ENCODE measurements at regions not wholly inside any gene's neighbourhood (a gene's known extent, or its start where the extent isn't known, plus 50 kb on each side); places are given as distances from the start of the nearest gene placed in this dataset.

DNA sequence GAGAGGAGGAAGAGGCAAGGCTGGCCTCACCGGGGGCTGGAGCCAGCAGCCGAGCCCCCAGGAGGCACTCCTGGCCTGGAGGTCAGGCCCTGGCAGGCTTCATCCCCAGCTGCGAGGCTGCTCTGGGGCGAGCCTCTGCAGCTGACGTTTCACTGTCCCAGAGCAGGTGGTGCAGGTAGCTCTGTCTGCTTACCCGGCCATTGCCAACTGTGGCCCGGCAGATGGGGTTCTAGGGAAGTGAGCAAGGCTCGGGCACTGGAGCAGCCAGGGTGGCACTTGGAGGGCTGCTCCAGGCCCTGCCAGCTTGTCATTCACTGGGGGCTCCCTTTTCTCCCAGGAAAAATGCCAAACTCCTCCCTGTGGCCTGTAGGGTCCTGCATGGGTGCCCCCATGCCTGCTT is 118.7 kb upstream of the ANO1 start:
- H3K36me3 ChIP-seq (ENCODE audit: control insufficient read depth in 1 of 2, insufficient read depth in 2 of 2, low read length in 2 of 2): no peaks in the 10 kb centered on the region
- H3K27me3 ChIP-seq (ENCODE audit: insufficient read depth, low read length): no peaks in the 10 kb centered on the region
- no peaks in the 10 kb centered on the region for H3K9me2 ChIP-seq (ENCODE audit: insufficient read depth)
- DNase-seq (ENCODE audit: low read depth, low spot score) (no peak), ATAC-seq (no peak)
- H3K27ac ChIP-seq (ENCODE audit: low read depth, low read length): no peak overlapping the region
- H3K79me2 ChIP-seq (ENCODE audit: insufficient read depth, low read length): no peaks in the 10 kb centered on the region
- no TSS peak for BruUV-seq (replicated peaks)
- no peak overlapping the region for H3K4me2 ChIP-seq (ENCODE audit: low read length)
- no peak for TF ChIP-seq EGR1 (IDR thresholded peaks at IDR 0.05; ENCODE audit: low read depth)
- no peak for TF ChIP-seq EZH2phosphoT487 (IDR thresholded peaks at IDR 0.05; ENCODE audit: borderline replicate concordance)
- no peak for TF ChIP-seq JUND (IDR thresholded peaks at IDR 0.05)
- TF ChIP-seq ZFX (IDR thresholded peaks at IDR 0.05): no peak
- TF ChIP-seq, protein P1, sequence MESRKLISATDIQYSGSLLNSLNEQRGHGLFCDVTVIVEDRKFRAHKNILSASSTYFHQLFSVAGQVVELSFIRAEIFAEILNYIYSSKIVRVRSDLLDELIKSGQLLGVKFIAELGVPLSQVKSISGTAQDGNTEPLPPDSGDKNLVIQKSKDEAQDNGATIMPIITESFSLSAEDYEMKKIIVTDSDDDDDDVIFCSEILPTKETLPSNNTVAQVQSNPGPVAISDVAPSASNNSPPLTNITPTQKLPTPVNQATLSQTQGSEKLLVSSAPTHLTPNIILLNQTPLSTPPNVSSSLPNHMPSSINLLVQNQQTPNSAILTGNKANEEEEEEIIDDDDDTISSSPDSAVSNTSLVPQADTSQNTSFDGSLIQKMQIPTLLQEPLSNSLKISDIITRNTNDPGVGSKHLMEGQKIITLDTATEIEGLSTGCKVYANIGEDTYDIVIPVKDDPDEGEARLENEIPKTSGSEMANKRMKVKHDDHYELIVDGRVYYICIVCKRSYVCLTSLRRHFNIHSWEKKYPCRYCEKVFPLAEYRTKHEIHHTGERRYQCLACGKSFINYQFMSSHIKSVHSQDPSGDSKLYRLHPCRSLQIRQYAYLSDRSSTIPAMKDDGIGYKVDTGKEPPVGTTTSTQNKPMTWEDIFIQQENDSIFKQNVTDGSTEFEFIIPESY (IDR thresholded peaks at IDR 0.05; ENCODE audit: extremely low read depth, insufficient replicate concordance, low read length): no peak
- TF ChIP-seq RAD21 (IDR thresholded peaks at IDR 0.05; ENCODE audit: low read depth): no peak
- TF ChIP-seq, protein P2, sequence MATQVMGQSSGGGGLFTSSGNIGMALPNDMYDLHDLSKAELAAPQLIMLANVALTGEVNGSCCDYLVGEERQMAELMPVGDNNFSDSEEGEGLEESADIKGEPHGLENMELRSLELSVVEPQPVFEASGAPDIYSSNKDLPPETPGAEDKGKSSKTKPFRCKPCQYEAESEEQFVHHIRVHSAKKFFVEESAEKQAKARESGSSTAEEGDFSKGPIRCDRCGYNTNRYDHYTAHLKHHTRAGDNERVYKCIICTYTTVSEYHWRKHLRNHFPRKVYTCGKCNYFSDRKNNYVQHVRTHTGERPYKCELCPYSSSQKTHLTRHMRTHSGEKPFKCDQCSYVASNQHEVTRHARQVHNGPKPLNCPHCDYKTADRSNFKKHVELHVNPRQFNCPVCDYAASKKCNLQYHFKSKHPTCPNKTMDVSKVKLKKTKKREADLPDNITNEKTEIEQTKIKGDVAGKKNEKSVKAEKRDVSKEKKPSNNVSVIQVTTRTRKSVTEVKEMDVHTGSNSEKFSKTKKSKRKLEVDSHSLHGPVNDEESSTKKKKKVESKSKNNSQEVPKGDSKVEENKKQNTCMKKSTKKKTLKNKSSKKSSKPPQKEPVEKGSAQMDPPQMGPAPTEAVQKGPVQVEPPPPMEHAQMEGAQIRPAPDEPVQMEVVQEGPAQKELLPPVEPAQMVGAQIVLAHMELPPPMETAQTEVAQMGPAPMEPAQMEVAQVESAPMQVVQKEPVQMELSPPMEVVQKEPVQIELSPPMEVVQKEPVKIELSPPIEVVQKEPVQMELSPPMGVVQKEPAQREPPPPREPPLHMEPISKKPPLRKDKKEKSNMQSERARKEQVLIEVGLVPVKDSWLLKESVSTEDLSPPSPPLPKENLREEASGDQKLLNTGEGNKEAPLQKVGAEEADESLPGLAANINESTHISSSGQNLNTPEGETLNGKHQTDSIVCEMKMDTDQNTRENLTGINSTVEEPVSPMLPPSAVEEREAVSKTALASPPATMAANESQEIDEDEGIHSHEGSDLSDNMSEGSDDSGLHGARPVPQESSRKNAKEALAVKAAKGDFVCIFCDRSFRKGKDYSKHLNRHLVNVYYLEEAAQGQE (IDR thresholded peaks at IDR 0.05; ENCODE audit: low read depth): no peak
- no peak for TF ChIP-seq SRF (IDR thresholded peaks at IDR 0.05; ENCODE audit: low read depth)
- TF ChIP-seq ZNF274 (IDR thresholded peaks at IDR 0.05; ENCODE audit: low read depth, low read length): no peak
- no peak for TF ChIP-seq EZH2 (IDR thresholded peaks at IDR 0.05)
- no peak for TF ChIP-seq SP1 (IDR thresholded peaks at IDR 0.05; ENCODE audit: low read depth)
- TF ChIP-seq SIN3A (IDR thresholded peaks at IDR 0.05; ENCODE audit: low read depth): no peak
- TF ChIP-seq, protein P3, sequence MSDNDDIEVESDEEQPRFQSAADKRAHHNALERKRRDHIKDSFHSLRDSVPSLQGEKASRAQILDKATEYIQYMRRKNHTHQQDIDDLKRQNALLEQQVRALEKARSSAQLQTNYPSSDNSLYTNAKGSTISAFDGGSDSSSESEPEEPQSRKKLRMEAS (IDR thresholded peaks at IDR 0.05): no peak
- no peak for TF ChIP-seq FOSL1 (IDR thresholded peaks at IDR 0.05; ENCODE audit: low read depth)
- TF ChIP-seq, protein P4, sequence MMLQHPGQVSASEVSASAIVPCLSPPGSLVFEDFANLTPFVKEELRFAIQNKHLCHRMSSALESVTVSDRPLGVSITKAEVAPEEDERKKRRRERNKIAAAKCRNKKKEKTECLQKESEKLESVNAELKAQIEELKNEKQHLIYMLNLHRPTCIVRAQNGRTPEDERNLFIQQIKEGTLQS (IDR thresholded peaks at IDR 0.05): no peak
- no peak for TF ChIP-seq POLR2AphosphoS5 (IDR thresholded peaks at IDR 0.05; ENCODE audit: low read depth, low read length)
- TF ChIP-seq, protein P5, sequence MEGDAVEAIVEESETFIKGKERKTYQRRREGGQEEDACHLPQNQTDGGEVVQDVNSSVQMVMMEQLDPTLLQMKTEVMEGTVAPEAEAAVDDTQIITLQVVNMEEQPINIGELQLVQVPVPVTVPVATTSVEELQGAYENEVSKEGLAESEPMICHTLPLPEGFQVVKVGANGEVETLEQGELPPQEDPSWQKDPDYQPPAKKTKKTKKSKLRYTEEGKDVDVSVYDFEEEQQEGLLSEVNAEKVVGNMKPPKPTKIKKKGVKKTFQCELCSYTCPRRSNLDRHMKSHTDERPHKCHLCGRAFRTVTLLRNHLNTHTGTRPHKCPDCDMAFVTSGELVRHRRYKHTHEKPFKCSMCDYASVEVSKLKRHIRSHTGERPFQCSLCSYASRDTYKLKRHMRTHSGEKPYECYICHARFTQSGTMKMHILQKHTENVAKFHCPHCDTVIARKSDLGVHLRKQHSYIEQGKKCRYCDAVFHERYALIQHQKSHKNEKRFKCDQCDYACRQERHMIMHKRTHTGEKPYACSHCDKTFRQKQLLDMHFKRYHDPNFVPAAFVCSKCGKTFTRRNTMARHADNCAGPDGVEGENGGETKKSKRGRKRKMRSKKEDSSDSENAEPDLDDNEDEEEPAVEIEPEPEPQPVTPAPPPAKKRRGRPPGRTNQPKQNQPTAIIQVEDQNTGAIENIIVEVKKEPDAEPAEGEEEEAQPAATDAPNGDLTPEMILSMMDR (IDR thresholded peaks at IDR 0.05 in 2 of 3, conservative IDR thresholded peaks at IDR 0.05 in 1 of 3; ENCODE audit: borderline replicate concordance in 1 of 3, insufficient read depth in 1 of 3, low read depth in 2 of 3, low read length in 2 of 3): no peak
- no peak for TF ChIP-seq YY1 (IDR thresholded peaks at IDR 0.05; ENCODE audit: extremely low read depth, insufficient replicate concordance, low read depth, low read length)
- peaks cover 9 to 39% of the 10 kb centered on the region in 2 experiments for H3K4me1 ChIP-seq (ENCODE audit: control insufficient read depth in 1 of 2, insufficient read depth in 2 of 2, low read length in 2 of 2)
- CTCF ChIA-PET: interaction anchor here (1.5 to 1.6 kb wide), 2 partner anchors 10 to 12 kb away, joined by 3 to 4 read pairs; no protein-coding TSS in a partner anchor
- intact Hi-C loops (cut with micrococcal nuclease): no loop called here
- H3K9ac ChIP-seq (ENCODE audit: low read length): no peak overlapping the region
- POLR2A ChIA-PET: interaction anchor here (2.1 kb wide), 1 partner anchor 10 kb away, joined by 6 read pairs; no protein-coding TSS in a partner anchor
- no peaks in the 10 kb centered on the region for H4K20me1 ChIP-seq (ENCODE audit: insufficient read depth)
- no peak overlapping the region for H2AFZ ChIP-seq (ENCODE audit: low read depth, low read length, poor library complexity, severe bottlenecking)
- H3K4me3 ChIP-seq (replicated peaks in 1 of 2; ENCODE audit: low read depth in 1 of 2, low read length in 2 of 2): no peak overlapping the region
- RAD21 ChIA-PET (ENCODE audit: low non-redundant PET in 1 of 2, low total read pairs in 2 of 2, uncharacterized antibody in 2 of 2, unreplicated experiment in 2 of 2): no interaction called here
- H3K9me3 ChIP-seq (ENCODE audit: control insufficient read depth in 1 of 2, insufficient read depth in 1 of 2, low read depth in 1 of 2, low read length in 2 of 2): no peaks in the 10 kb centered on the region

Data from HCT116 (cell line).